Subcutaneous abdominal adipose tissue (tissue), 5 donors: ENCODE measurements at regions not wholly inside any gene's neighbourhood (a gene's known extent, or its start where the extent isn't known, plus 50 kb on each side); places are given as distances from the start of the nearest gene placed in this dataset.

ENCODE experiments used
- H3K27ac ChIP-seq: one replicate; pipeline ENCODE4 v1.7.0; 2013; ENCODE audit warnings: low read depth, mild to moderate bottlenecking, inconsistent platforms, low read length, moderate library complexity
- H3K27me3 ChIP-seq, 5 donors: one replicate each; pipeline ENCODE4 v1.7.0; 2013; ENCODE audit warnings: low read length in 5 of 5, inconsistent platforms in 1 of 5; ENCODE audit not compliant: control insufficient read depth in 5 of 5, insufficient read depth in 4 of 5
- H3K36me3 ChIP-seq, 5 donors: one replicate each; pipeline ENCODE4 v1.7.0; 2013; ENCODE audit warnings: low read length in 5 of 5; ENCODE audit not compliant: control insufficient read depth in 5 of 5, insufficient read depth in 5 of 5
- H3K4me1 ChIP-seq, 5 donors: one replicate each; pipeline ENCODE4 v1.7.0; 2013; ENCODE audit warnings: low read length in 5 of 5, mild to moderate bottlenecking in 3 of 5, moderate library complexity in 1 of 5; ENCODE audit not compliant: control insufficient read depth in 5 of 5, insufficient read depth in 5 of 5
- H3K4me3 ChIP-seq, 5 donors: one replicate each; pipeline ENCODE4 v1.7.0; 2013; ENCODE audit warnings: low read length in 5 of 5, low read depth in 1 of 5
- H3K9ac ChIP-seq, 5 donors: one replicate each; pipeline ENCODE4 v1.7.0; 2013; ENCODE audit warnings: low read length in 5 of 5, mild to moderate bottlenecking in 4 of 5, moderate library complexity in 3 of 5
- H3K9me3 ChIP-seq, 5 donors: one replicate each; pipeline ENCODE4 v1.7.0; 2013; ENCODE audit warnings: low read length in 5 of 5; ENCODE audit not compliant: control insufficient read depth in 5 of 5
- donor health status: healthy.
- donor health status: healthy.
- donor health status: healthy.
- donor health status: healthy.
- donor health status: healthy.

DNA sequence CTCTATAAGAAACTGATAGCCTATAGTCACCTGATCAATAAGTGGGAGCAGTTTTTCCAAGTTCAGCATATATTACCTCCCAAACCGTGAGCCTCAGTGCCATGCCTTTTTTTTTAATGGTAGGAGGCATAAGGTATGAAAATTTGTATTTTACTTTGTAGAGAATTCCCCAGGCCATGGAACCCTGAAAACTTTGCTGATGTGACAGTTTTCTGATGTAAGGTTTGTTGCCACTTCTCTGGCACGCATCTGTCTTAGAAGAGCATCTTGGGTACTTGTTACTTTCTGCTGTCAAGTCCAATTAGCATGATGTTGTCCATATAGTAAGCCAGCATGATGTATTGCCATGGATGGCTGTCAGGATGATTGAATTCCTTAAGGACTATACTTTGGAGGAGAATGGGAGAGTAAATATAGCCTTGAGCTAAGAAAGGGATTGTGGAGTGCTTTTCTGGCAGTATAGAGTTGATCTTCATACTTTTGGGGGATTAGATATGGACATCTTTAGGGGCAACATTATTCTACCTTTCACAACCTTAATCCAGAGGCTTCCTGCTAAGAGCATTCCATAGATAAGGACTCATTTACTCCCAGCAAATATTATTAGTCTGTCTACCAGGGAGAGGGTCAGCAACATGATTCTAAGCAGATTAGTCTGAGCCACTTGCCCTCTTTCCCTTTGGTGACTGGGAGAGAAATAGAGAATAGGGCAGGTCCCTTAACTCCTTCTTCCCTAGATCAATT is 389.6 kb downstream of the YTHDC2 start:
- Histone ChIP-seq H3K36me3 (no peaks in the 10 kb centered on the region), H3K27me3 (no peaks in the 10 kb centered on the region), H3K9me3 (no peaks in the 10 kb centered on the region), H3K4me3 (no peak overlapping the region), H3K4me1 (no peaks in the 10 kb centered on the region), H3K27ac (no peak overlapping the region), H3K9ac (no peak overlapping the region)

DNA sequence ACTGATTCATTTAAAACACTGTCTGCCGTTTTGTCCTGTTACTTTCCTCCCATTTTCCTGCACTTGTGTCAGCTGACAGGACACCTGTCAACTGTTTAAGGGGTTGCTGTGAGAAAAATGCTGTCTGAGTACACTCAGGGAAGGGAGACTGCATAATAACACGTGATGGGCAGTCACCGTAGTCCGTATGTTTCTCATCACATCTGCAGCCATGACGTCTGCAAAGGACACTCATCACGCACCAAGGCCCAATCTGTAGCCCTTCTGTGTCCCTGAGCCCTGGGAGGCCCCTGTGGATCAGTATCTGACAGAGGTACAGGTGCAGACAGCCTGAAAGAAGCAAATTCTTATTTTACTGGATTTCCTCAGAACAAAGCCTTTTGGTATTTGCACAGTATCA is 396.3 kb downstream of the YTHDC2 start:
- H3K36me3 ChIP-seq, result no peaks in the 10 kb centered on the region
- H3K4me3 ChIP-seq, result no peak overlapping the region
- no peak overlapping the region for H3K9ac ChIP-seq
- H3K4me1 ChIP-seq, result no peaks in the 10 kb centered on the region
- H3K9me3 ChIP-seq, result no peaks in the 10 kb centered on the region
- no peak overlapping the region for H3K27ac ChIP-seq
- H3K27me3 ChIP-seq, result no peaks in the 10 kb centered on the region

DNA sequence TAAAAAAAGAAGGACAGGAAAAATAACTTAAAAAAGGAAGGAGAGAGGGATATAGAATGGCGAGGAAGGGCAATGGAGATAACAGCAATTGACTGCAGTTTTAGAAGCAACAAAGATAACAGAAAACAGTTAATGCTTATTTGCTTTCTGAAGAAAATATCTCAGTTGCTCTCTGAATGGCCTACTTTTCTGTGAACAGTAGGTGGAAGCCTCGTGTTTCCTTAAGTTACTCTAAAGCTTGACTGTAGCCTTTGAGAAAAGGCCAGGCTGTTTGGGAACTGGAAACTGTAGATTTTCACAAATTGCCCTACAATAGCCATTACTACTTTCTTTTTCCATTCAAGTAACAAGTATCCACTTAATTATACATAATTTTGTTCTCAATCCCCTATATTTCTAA is 404.5 kb downstream of the YTHDC2 start:
- no peaks in the 10 kb centered on the region for H3K36me3 ChIP-seq
- H3K27me3 ChIP-seq, result no peaks in the 10 kb centered on the region
- H3K9ac ChIP-seq, result no peak overlapping the region
- H3K4me3 ChIP-seq, result no peak overlapping the region
- H3K4me1 ChIP-seq, result no peaks in the 10 kb centered on the region
- H3K9me3 ChIP-seq, result no peaks in the 10 kb centered on the region
- no peak overlapping the region for H3K27ac ChIP-seq

DNA sequence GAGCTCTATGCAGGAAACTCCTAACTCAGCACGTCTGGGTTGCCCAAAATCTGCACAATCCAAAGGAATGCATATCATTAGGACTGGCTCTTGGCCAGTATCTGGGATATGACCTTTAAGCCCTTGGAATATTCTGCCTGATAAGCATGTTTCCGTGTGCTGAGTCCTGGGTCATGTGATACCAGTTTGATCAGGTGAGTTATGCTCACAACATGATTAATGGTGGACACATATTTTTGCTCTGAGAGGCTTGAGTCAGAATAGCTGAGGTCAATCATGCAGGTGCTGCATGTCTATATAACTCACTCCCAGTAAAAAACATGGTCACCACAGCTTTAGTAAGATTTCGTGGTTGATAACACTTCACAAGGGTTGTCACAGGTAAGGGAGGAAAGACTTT is 408.8 kb downstream of the YTHDC2 start:
- Histone ChIP-seq H3K9me3 (no peaks in the 10 kb centered on the region), H3K36me3 (no peaks in the 10 kb centered on the region), H3K27me3 (no peaks in the 10 kb centered on the region), H3K4me1 (no peaks in the 10 kb centered on the region), H3K27ac (no peak overlapping the region), H3K9ac (no peak overlapping the region), H3K4me3 (no peak overlapping the region)

DNA sequence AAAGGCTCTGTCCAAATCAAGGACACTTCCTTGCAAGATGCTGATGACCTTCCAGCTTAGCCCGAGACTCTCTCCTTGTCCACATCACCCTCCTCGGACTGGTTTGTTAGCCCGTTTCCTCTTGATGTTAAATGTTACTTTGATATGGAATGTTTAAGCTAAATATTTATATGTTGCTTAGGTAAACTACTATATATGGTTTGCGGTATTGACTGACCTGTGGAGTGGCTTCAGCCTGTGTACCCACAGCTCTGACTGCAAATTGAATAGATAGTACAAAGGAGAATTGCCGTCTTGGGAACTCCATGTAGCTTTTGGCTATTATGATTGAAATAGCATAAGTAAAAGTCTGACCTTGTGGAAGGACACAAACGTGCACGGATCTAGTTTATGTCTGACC is 422.0 kb downstream of the YTHDC2 start:
- Histone ChIP-seq H3K4me1 (no peaks in the 10 kb centered on the region), H3K9me3 (no peaks in the 10 kb centered on the region), H3K27ac (no peak overlapping the region), H3K27me3 (no peaks in the 10 kb centered on the region), H3K36me3 (no peaks in the 10 kb centered on the region), H3K4me3 (no peak overlapping the region), H3K9ac (no peak overlapping the region)

DNA sequence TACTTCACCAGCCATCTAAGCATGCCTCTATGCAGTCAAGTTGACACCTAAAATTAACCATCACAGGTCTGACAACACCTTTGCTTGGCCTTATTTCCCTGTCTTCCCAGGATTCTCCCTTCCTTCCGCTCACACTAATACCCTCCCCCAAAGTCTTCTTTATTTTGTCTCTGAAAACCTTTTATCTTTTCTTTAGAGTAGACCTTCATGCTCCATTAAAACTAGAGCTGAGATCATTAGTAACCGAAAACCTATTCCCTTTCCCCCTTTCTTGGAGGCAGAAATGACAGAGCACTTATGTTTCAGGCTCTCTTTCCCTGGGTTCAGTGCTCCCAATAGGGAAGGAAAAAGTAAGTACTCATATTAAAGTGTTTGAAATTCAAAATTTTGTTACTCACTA is 423.8 kb downstream of the YTHDC2 start:
- H3K4me1 ChIP-seq, result no peaks in the 10 kb centered on the region
- no peak overlapping the region for H3K27ac ChIP-seq
- no peaks in the 10 kb centered on the region for H3K36me3 ChIP-seq
- peaks cover 0 to 2% (median 0%) of the 10 kb centered on the region in 5 donors for H3K9me3 ChIP-seq
- no peak overlapping the region for H3K9ac ChIP-seq
- no peaks in the 10 kb centered on the region for H3K27me3 ChIP-seq
- H3K4me3 ChIP-seq, result no peak overlapping the region

DNA sequence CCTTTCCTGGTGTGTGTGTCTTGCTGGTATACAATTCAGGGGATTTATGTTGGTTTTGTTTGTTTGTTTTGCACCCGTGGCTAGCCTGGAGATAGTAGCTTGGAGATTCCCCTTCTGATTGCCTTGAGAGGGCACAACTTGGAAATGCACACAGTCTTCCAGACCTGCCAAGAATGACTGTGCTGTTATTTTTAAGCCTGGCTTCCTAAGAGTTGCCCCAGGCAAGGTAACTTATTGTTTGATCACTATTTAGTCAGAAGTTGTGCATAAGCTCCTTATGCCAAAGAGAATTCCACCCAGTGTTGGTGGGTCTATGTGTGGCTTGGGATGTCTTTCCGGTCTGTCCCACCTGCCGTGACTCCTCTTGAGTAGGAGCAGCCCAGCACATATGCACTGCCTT is 421.9 kb upstream of the KCNN2 start:
- H3K36me3 ChIP-seq, result no peaks in the 10 kb centered on the region
- no peak overlapping the region for H3K4me3 ChIP-seq
- no peak overlapping the region for H3K27ac ChIP-seq
- H3K4me1 ChIP-seq, result no peaks in the 10 kb centered on the region
- H3K9me3 ChIP-seq, result peaks cover 0 to 3% (median 0%) of the 10 kb centered on the region in 5 donors
- H3K27me3 ChIP-seq, result no peaks in the 10 kb centered on the region
- H3K9ac ChIP-seq, result no peak overlapping the region

DNA sequence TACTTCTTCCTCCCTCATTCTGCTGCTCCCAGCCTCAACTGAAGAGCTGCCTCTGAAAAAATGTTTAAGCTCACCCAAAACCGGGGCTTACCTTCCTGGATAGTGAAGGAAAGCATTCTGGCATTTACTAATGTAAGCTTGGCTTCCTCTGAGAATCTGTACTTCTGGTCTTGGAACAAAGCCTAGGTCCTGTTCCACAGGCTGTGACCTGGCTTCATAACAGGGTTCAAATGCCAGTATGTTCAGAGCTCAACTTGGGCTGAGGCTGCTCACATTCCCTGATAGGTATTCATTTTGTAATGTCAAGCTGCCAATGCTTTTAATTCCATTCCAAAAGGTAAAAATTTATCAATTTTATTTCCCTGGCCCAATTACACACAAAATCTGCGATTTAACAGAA is 411.7 kb upstream of the KCNN2 start:
- H3K9me3 ChIP-seq, result peaks cover 0 to 3% (median 0%) of the 10 kb centered on the region in 5 donors
- H3K4me3 ChIP-seq, result no peak overlapping the region
- no peaks in the 10 kb centered on the region for H3K27me3 ChIP-seq
- H3K36me3 ChIP-seq, result no peaks in the 10 kb centered on the region
- no peak overlapping the region for H3K9ac ChIP-seq
- no peak overlapping the region for H3K27ac ChIP-seq
- H3K4me1 ChIP-seq, result no peaks in the 10 kb centered on the region

DNA sequence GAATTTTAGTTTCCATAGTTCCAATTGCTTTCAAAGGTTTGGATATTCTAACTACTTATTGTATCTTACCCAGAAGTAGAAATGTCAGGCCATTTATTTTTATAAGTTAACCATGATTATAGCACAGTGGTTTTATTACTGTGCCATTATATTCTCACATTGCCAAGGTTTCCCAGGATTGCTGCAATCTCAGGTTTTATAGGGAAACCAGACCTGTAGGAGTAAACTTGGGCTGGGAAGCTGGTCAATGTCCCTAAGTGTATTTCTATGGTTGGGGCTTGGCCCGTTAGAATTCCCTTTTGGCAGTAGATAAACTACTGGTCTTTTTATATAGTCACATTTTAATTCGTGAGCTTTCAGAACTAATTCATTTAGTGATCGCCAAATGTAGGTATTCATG is 396.6 kb upstream of the KCNN2 start:
- Histone ChIP-seq H3K27me3 (no peaks in the 10 kb centered on the region), H3K4me3 (no peak overlapping the region), H3K9ac (no peak overlapping the region), H3K4me1 (no peaks in the 10 kb centered on the region), H3K27ac (no peak overlapping the region), H3K36me3 (no peaks in the 10 kb centered on the region), H3K9me3 (no peaks in the 10 kb centered on the region)

DNA sequence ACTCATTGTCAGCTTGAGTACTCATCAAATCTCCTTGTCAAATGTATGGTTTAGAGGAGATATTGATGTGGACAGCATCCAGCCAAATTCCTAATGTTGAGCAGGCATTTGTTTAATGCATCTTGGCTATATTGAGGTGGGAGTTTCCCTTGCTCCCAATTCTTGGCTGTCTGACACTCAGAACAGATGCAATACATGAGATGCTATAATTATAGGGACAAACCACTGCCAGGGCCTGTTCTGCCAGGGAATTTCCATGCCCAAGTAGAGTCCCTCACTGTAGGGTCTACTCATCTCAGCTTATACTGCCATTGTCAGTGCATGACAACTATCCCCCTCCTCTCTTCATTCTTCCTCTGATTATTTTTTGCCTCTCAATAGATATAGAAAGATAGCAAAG is 392.0 kb upstream of the KCNN2 start:
- H3K4me3 ChIP-seq, result no peak overlapping the region
- H3K36me3 ChIP-seq, result no peaks in the 10 kb centered on the region
- H3K9me3 ChIP-seq, result no peaks in the 10 kb centered on the region
- H3K9ac ChIP-seq, result no peak overlapping the region
- H3K27ac ChIP-seq, result no peak overlapping the region
- H3K27me3 ChIP-seq, result no peaks in the 10 kb centered on the region
- no peaks in the 10 kb centered on the region for H3K4me1 ChIP-seq

DNA sequence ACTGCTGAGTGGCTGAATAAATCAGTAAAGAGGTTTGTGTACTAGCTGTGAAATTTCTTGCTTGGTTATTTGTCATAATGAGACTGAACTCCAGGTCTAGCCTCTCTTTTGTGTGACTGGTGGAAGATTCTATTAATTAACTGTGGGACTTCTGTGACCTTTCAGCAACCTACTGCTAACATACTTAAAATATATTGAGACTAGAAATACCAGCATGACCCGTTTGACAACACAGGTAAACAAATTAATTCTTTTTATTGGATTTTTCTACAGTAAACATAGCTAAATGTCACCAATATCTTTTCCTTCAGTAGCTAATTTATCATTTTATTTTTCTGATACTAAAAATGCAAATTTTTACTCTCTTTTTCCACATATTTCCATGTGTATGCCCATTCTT is 390.4 kb upstream of the KCNN2 start:
- no peak overlapping the region for H3K9ac ChIP-seq
- H3K4me3 ChIP-seq, result no peak overlapping the region
- H3K27ac ChIP-seq, result no peak overlapping the region
- H3K27me3 ChIP-seq, result no peaks in the 10 kb centered on the region
- no peaks in the 10 kb centered on the region for H3K4me1 ChIP-seq
- H3K36me3 ChIP-seq, result no peaks in the 10 kb centered on the region
- no peaks in the 10 kb centered on the region for H3K9me3 ChIP-seq
